PC-9 (cell line): ENCODE measurements at regions not wholly inside any gene's neighbourhood (a gene's known extent, or its start where the extent isn't known, plus 50 kb on each side); places are given as distances from the start of the nearest gene placed in this dataset.

Experiments
- CTCF ChIP-seq: fragments of 200-600 bp; sonication (generic); conservative IDR thresholded peaks from 2 replicates; pipeline ENCODE4 v1.6.1; 2017; ENCODE audit warnings: mixed run types, antibody characterized with exemption, mild to moderate bottlenecking, moderate library complexity
- EZH2 ChIP-seq: fragments of 200-600 bp; sonication (generic); IDR thresholded peaks from 2 replicates; pipeline ENCODE4 v1.8.0; 2017; ENCODE audit warnings: antibody characterized with exemption, low read depth

- TF ChIP-seq EZH2, result no peak
- TF ChIP-seq CTCF, result no peak
Measured at GRCh38 chr4:187782286-187782824, 213.2 kb upstream of the ZFP42 start.
